LNCAP (cell line): ENCODE measurements at regions not wholly inside any gene's neighbourhood (a gene's known extent, or its start where the extent isn't known, plus 50 kb on each side); places are given as distances from the start of the nearest gene placed in this dataset.

Experiments used
- TF ChIP-seq, protein P1 (sequence below): fragments of 450-650 bp; IDR thresholded peaks from 2 replicates; pipeline ENCODE4 v1.5.1; 2017; ENCODE audit warnings: mild to moderate bottlenecking

GRCh38 chr16:26816885-26817571 lies 249.7 kb upstream of the C16orf82 start:
- TF ChIP-seq, protein P1, sequence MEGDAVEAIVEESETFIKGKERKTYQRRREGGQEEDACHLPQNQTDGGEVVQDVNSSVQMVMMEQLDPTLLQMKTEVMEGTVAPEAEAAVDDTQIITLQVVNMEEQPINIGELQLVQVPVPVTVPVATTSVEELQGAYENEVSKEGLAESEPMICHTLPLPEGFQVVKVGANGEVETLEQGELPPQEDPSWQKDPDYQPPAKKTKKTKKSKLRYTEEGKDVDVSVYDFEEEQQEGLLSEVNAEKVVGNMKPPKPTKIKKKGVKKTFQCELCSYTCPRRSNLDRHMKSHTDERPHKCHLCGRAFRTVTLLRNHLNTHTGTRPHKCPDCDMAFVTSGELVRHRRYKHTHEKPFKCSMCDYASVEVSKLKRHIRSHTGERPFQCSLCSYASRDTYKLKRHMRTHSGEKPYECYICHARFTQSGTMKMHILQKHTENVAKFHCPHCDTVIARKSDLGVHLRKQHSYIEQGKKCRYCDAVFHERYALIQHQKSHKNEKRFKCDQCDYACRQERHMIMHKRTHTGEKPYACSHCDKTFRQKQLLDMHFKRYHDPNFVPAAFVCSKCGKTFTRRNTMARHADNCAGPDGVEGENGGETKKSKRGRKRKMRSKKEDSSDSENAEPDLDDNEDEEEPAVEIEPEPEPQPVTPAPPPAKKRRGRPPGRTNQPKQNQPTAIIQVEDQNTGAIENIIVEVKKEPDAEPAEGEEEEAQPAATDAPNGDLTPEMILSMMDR, result no peak

DNA sequence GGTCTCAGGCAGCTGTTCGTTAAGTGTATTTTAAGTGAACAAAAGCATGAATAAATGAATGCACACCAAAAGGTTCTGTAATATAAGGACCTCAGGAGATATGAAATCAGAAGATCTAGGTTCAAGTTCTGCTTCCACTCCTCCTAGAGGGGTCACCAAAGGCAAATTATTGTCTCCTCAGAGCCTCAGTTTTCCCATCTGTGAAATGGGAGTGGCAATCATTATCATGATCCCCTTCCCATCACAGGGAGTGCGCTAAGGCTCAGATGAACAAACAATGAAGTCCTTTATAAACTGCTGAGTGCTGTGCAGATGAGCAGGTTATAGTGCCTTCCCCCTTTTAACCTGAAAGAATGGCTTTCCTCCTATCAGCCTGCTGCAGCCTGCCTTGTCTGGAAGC lies 248.3 kb upstream of the C16orf82 start:
- TF ChIP-seq, protein P1, result no peak

DNA sequence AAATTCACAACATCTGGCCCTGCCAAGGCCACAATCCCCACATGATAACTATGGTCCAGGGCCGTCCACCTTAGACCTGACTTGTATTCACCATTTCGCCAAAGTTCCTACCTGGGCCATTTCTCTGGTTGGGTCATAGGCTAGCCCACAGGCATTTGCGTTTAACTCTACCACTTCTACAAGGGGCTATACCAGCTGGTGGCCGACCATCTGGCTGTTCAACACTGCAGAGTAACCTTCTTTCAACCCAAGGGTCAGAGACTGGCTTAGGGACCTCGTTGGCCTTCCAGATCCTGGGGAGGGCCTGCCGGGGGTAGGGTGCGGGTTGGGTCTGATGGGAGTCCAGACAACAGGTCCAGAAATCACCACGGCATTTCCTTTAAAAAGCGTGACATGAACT lies 242.3 kb upstream of the C16orf82 start:
- TF ChIP-seq, protein P1, result no peak

DNA sequence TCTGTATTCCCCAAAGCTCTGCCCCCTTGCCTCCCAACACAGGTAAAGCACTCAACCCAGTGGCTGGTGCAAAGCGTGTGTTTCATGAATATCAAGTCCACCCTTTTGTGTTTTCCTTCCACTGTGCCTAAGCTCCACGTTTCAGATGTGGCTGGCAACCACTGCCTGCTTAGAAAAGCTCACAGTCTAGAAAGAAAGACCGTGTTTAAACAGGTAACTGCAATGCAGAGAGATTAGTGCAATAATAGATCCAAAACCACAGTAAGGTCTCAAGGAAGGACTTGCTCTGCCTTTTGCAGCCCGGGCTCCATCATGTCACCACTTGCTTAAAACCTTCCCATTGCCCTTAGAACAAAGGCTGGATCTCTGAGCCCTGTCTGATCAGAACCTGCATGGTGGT lies 240.2 kb upstream of the C16orf82 start:
- TF ChIP-seq, protein P1, result no peak

GRCh38 chr16:26827386-26827785 lies 239.3 kb upstream of the C16orf82 start:
- TF ChIP-seq, protein P1, result no peak

- TF ChIP-seq, protein P1, result no peak
Measured at GRCh38 chr16:26830428-26831127, 236.1 kb upstream of the C16orf82 start.

GRCh38 chr16:26838931-26839330 lies 227.8 kb upstream of the C16orf82 start:
- TF ChIP-seq, protein P1, result no peak
